ENCODE measurements at regions not wholly inside any gene's neighbourhood (a gene's known extent, or its start where the extent isn't known, plus 50 kb on each side); places are given as distances from the start of the nearest gene placed in this dataset.

GRCh38 chr13:109403012-109403421 lies 383.4 kb downstream of the IRS2 start:
- no peak for TF ChIP-seq POLR2A (IDR thresholded peaks at IDR 0.05)
- TF ChIP-seq CTCF (IDR thresholded peaks at IDR 0.05) = no peak

Data from gastroesophageal sphincter (tissue), 3 donors.